AG08395 (cell line): ENCODE measurements at regions not wholly inside any gene's neighbourhood (a gene's known extent, or its start where the extent isn't known, plus 50 kb on each side); places are given as distances from the start of the nearest gene placed in this dataset.

ENCODE experiments used
- DNase-seq: peaks from one replicate; pipeline ENCODE4 v3.0.0; 2012; ENCODE audit warnings: mixed read lengths, low spot score

- no peak for DNase-seq
Observed at GRCh38 chr4:107156443-107156842, 120.3 kb upstream of the DKK2 start.

DNA sequence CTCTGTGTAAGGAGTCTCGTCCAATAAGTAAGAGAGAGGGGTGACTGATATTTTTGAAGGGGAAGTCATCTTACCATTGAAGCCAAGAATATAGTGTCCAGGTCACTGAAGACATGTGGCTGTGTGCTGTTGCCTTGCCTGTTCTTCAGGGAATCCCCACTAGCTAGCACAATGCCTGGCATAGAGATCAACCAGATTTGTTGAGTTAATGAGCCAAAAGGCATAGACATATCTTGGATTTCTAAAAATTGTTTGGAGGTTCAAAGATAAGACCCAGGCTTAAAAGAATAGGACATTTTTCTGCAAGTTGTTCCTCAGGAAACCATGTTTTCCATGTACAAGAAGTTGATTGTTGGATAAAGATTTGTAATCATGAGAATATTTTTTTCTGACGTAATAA lies 119.3 kb upstream of the DKK2 start:
- no peak for DNase-seq

DNA sequence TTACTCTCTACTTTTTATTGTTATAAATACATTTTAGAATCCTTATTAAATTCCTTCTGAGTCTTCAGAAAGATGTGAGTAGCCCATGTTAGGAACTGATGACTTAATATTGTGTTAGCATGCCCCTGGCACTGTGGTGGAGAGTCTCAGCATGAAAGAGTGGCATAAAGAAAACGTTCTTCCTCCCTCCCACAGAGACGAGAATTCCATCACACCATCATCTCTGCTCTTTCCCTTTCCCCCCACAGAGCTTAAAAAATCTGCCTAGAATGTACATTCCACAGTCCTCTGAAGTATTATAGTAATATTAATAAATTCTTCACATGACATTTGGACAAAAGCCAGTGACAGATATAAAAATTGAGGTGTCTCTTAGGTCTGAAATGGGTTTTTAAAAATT lies 117.8 kb upstream of the DKK2 start:
- no peak for DNase-seq

DNA sequence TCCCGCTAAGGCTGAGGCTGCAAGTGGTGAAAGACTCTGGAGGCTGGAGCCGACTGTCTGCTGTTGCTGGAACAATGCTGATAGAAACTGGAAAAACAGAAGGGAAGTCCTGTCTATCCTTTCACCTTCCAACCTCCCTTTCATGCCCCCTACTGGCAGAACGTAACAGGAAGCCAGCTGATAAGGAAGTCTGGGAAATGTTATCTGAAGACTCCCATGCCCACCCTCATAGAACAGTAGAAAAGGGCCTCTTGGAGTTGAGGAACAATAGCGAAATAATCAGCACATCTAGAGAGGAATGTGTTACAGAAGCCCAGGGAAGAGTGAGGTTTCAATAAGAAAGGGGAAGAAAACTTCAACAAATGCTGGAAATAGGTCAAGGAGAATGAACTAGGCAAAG lies 117.1 kb upstream of the DKK2 start:
- peak; percentile 2 for DNase-seq

- DNase-seq = no peak
Observed at GRCh38 chr4:107151173-107151572, 115.1 kb upstream of the DKK2 start.

DNA sequence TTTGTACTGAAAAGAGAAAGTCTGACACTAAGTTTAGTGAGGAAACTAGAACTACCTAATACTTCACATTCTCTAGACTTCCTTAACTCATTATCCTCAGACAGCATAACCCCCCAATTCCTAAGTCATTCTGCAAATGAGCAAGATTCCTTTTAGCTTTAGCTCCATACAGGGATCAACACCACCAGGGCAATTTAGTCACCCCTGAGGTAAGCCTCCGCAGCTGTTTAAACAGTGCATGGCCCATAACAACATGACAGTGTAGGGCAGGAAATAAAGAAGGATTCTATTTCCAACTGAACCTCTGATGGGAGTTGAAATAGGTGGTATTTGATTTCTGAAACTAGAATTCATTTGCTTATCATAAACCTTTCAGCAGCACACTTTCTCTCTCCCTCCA lies 112.8 kb upstream of the DKK2 start:
- DNase-seq = no peak

- no peak for DNase-seq
Observed at GRCh38 chr4:107147873-107148272, 111.8 kb upstream of the DKK2 start.

GRCh38 chr4:107138433-107138832 lies 102.3 kb upstream of the DKK2 start:
- DNase-seq = no peak

DNA sequence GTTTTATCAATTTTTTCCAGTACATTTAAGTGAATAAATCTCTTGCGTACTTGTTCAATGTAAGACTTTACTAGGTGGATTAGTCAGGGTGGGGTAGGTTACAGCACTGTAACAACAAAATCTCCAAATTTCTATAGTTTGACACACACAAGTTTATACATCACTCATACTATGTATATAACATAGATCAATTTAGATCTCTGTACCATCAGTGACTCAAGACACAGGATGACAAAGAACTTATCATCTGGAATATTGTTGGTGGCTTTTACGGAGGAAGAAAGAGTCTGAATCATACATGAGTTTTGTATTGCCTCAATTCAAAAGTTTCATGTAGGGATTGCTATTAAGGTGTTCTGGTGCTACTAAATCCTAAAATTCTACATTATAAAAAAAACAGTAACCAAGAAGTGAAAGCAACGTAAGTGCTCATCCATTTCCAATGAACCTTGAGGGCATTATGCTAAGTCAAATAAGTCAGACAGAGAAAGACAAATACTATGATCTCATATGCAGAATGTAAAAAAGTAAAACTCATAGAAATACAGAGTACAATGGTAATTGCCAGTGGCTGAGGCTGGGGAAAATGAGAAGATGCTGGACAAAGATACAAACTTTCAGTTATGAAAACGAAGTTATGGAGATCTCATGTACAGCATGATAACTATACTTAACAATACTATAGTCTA lies 98.0 kb upstream of the DKK2 start:
- DNase-seq = no peak

DNA sequence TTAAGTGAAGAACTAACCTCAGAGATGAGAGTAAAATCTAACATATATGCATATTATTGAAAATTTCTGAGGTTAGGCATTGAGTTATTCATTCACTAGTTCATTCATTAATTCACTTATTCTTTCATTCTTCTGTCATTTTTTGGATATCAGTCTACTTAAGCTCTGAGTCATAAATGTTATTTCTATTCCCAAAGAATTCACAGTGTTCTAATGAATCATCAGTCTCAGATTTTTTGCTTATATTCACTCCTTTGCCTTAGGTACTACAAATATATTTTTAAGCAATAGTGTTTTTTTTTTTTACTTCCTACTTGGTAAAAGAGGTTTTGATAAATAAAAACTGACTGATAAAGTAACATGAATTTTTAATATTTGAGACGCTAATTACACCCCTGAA lies 95.2 kb upstream of the DKK2 start:
- DNase-seq = peak; percentile 5

DNA sequence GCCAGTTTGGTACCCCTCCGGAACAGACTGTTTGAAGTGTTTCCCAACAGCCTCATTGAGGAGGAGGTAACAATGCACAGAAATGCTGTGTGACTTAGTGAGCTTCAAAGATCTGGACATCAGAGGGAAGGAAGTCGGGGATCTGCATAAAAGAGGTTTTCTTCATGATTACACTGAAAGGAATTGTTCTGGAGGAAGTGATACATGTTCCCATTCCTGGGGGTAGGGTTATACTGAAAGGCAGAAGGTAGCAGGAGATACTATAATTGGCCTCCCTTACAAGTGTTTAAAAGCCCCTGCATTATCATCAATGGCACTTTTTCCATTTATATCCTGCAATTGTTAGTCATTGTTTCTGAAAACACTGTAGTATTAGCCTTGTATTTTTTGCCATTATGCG lies 94.0 kb upstream of the DKK2 start:
- no peak for DNase-seq

DNA sequence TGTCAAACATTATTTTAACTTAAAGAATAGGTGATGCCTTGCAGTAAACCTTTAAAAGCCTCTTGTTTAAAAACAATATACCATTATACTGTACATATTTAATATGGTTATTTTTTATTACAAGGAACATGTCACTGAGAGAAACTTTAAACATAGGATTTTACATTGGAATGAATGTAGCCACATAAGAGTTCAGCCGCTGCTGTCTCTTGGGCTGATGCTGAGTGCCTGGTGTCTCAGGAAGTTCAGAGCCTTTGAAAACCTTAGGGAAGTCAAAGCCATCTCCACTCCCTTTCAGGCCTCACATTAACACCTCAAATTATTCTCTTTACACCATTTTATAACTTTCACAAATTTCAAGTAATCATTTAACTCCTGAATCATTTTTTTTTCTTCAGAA lies 93.5 kb upstream of the DKK2 start:
- DNase-seq = no peak

- DNase-seq = no peak
Observed at GRCh38 chr4:107129076-107129475, 93.0 kb upstream of the DKK2 start.

GRCh38 chr4:107128116-107128515 lies 92.0 kb upstream of the DKK2 start:
- DNase-seq = no peak

DNA sequence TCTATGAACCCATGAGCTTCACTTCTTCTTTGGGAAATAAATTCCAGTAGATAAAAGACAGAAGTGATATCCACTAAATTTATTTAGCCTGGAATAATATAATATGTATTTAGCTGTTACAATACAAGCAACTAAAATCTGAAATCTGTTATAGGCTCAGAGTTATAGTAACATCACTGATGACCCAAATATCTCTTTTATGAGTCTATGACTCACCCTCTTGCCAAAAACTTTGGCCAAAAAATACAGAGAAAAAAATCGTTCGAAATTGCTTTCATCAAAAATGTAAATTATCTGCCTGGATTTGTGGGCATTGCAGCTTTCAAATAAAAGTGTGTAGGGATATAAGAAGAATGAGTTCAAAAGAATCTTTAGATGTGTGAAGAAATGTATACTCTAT lies 89.4 kb upstream of the DKK2 start:
- peak; percentile 22 for DNase-seq

- no peak for DNase-seq
Observed at GRCh38 chr4:107122736-107123135, 86.6 kb upstream of the DKK2 start.

- DNase-seq = no peak
Observed at GRCh38 chr4:107120661-107121060, 84.5 kb upstream of the DKK2 start.

DNA sequence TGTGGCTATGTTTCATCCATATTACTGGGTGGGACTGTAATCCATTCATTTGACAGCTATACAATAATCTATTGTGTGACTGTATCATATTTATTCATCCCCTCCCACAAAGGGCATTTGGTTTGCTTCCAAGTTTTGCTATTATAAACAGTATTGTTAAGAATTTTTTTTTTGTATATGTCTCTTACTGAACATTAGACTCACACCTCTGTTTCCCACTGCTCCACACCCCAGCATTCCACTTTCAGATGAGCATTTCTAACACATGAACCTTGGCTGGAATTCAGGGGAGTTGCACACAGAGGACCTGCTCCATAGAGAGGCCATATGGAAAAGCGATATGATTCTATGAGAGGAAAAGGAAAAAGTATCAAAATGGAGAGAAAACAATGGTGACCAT lies 81.6 kb upstream of the DKK2 start:
- DNase-seq = no peak

GRCh38 chr4:107115185-107115847 lies 79.2 kb upstream of the DKK2 start:
- no peak for DNase-seq

DNA sequence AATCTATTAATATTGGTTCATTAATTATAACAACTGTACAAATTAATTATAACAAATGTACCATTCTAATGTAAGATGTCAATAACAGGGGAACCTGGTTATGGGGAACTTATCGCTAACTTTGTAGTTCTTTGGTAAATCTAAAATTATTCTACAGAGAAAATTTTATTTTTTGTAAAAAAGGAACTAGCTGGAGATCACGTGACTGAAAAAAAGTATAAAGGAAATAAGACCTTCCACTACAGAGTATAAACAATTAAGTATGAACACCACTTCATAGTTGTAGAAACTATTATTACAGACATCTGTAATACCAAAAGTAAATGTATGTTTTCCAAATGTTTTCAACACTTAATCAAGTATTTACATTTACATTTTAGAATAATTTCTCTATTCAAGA lies 77.9 kb upstream of the DKK2 start:
- DNase-seq = no peak

DNA sequence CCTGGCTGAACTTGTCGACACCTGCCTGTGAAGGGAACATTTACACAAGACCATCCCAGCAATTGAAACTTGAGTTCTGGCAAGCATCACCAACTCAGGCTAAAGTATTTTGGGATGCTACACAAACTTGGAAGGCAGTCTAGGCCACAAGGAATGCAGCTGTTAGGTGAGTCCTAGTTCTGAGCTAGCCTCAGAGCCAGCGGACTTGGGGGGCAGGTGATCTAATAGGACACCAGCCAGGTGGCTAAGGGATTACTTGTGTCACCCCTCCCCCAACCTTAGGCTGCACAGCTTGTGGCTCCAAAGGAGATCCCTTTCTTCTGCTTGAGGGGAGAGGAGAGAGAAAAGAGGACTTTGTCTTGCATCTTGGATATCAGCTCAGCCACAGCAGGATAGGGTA lies 62.3 kb upstream of the DKK2 start:
- DNase-seq = no peak

- DNase-seq = no peak
Observed at GRCh38 chr4:107094976-107095375, 58.9 kb upstream of the DKK2 start.

DNA sequence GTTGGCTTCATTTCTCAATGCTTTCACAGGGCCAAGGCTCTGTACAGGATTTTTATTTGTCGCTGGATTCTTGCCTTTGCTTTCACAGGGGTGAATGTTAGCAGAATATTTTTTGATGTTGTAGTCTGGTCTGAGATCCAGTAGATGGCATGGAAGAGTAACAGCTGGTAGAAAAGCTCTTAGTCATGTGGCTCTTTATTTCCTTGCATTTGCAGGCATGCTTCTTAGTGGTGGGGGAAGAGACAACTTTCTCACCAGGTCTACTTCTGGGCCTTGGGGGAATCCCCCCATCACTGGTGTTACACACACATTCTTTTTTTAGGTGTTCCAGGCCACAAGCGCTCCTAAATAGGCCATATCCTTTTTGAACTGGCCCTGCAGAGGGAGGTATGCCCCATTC lies 58.2 kb upstream of the DKK2 start:
- DNase-seq = peak; percentile 54
